Esophagus muscularis mucosa (tissue), 3 donors: ENCODE measurements at regions not wholly inside any gene's neighbourhood (a gene's known extent, or its start where the extent isn't known, plus 50 kb on each side); places are given as distances from the start of the nearest gene placed in this dataset.

ENCODE experiments used
- POLR2A ChIP-seq: fragments of 450-650 bp; IDR thresholded peaks from one replicate; pipeline ENCODE4 v1.6.1; 2017; ENCODE audit warnings: antibody characterized with exemption, moderate library complexity, mild to moderate bottlenecking, low read depth
- POLR2AphosphoS5 ChIP-seq, 2 donors: sonication (generic); formaldehyde crosslinking; IDR thresholded peaks; one replicate each; pipeline ENCODE4 v1.6.1; 2017; ENCODE audit warnings: antibody characterized with exemption in 2 of 2
- TF ChIP-seq, protein P1 (sequence below), 3 experiments: fragments of 200-600 bp in 2 of 3; fragments of 450-650 bp in 1 of 3; sonication (generic) in 2 of 3; IDR thresholded peaks; one replicate each; pipeline ENCODE4 v1.5.1; 2017 to 2019; ENCODE audit warnings: antibody characterized with exemption in 3 of 3, mild to moderate bottlenecking in 2 of 3, moderate library complexity in 1 of 3

GRCh38 chr22:47605441-47605840 is 843.0 kb downstream of the TBC1D22A start:
- TF ChIP-seq, protein P1, sequence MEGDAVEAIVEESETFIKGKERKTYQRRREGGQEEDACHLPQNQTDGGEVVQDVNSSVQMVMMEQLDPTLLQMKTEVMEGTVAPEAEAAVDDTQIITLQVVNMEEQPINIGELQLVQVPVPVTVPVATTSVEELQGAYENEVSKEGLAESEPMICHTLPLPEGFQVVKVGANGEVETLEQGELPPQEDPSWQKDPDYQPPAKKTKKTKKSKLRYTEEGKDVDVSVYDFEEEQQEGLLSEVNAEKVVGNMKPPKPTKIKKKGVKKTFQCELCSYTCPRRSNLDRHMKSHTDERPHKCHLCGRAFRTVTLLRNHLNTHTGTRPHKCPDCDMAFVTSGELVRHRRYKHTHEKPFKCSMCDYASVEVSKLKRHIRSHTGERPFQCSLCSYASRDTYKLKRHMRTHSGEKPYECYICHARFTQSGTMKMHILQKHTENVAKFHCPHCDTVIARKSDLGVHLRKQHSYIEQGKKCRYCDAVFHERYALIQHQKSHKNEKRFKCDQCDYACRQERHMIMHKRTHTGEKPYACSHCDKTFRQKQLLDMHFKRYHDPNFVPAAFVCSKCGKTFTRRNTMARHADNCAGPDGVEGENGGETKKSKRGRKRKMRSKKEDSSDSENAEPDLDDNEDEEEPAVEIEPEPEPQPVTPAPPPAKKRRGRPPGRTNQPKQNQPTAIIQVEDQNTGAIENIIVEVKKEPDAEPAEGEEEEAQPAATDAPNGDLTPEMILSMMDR (IDR thresholded peaks at IDR 0.05) = no peak
- TF ChIP-seq POLR2A (no peak), POLR2AphosphoS5 (IDR thresholded peaks at IDR 0.05) (no peak)
